ENCODE measurements at regions not wholly inside any gene's neighbourhood (a gene's known extent, or its start where the extent isn't known, plus 50 kb on each side); places are given as distances from the start of the nearest gene placed in this dataset.

DNA sequence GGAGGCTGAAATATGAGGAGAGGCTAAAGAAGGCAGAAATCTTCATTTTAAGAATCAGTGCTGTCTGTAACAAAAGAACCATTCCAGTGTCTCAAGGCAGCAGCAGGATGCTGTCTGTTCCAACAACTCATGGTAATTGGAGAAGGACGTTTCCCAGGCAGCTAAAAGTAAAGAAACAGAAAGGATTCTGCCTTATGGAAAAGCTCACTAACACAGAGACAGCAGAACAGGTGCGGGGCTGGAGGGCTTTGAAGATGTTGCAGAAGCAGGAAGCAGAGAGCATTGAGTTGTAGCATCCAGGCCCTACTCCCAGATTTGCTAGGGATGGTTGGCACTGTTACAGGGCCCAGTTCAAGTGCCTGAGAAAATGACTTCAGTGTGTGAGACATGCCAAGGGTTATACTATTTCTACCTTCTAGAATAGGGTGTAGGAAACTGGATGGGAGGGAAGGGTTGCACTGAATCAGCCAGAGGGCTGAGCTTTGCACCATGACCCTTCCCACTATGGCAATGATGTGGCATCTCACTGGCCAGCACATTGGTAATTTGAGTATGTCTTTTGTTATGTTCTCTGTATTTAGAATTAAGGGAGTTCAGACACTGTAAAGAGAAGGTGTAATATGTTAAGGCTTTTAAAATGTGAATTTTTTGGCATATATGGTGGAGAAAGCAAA, 160.0 kb upstream of the FBXO33 start:
- no peak for TF ChIP-seq ZNF274 (IDR thresholded peaks at IDR 0.05; ENCODE audit: low read depth, low read length)
- no peak for TF ChIP-seq YY1 (IDR thresholded peaks at IDR 0.05; ENCODE audit: insufficient read depth, insufficient read length)
